Body of pancreas (tissue), 4 donors: ENCODE measurements at regions not wholly inside any gene's neighbourhood (a gene's known extent, or its start where the extent isn't known, plus 50 kb on each side); places are given as distances from the start of the nearest gene placed in this dataset.

Source experiments
- POLR2A ChIP-seq, 3 donors: fragments of 450-650 bp; IDR thresholded peaks; one replicate each; pipeline ENCODE4 v1.6.1; 2016; ENCODE audit warnings: antibody characterized with exemption in 3 of 3, mild to moderate bottlenecking in 2 of 3
- TF ChIP-seq, protein P1 (sequence below), 7 experiments: fragments of 450-650 bp in 4 of 7; fragments of 200-600 bp in 3 of 7; sonication (generic) in 3 of 7; IDR thresholded peaks; one replicate each; pipeline ENCODE4 v1.5.1; 2016 to 2019; ENCODE audit warnings: antibody characterized with exemption in 7 of 7

DNA sequence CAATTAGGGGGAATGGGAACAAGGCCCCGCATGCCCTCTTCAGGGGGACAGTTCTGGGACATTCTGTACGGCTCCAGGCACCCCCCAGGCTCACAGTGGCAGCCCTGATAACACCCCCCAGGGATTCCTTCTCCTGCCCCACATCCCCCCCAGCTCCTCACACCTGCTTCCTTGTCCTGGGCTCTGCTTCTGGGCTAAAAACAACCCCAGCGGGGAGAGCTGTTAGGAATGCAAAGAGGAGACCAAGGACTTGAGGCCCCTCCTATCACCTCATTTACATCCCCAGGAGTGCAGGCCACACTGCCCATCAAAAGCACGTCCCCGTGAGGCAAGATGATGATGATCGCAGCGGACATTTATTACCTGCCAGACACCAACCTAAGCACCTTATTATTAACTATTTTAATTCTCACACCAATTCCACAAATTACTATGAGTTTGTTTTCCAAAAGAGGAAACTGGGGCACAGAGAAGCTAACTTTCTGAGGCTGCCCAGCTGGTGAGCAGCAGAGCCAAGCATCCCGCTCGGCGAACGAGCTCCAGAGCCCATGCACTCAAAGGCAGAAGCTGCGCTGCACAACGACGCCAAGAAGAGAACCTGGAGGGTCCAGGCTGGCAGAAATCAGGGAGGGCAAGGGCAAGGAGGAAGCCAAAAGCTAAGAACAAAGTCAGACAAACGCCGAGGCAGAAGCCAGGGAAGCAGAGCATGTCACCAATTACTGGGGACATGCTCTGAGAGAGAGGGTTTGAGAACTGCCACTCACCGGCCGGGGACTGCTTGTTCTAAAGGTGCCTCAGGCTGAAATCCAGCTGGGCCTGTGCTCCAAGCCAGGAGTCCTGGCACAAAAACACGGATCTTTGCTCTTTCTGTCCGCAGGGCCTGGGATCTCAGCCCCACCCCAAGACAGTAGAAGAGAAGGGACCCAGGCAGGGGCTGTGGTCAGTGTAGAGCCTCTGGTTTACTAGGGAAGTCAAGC is 76.2 kb upstream of the NSMCE3 start:
- no peak for TF ChIP-seq POLR2A (IDR thresholded peaks at IDR 0.05)
- TF ChIP-seq, protein P1, sequence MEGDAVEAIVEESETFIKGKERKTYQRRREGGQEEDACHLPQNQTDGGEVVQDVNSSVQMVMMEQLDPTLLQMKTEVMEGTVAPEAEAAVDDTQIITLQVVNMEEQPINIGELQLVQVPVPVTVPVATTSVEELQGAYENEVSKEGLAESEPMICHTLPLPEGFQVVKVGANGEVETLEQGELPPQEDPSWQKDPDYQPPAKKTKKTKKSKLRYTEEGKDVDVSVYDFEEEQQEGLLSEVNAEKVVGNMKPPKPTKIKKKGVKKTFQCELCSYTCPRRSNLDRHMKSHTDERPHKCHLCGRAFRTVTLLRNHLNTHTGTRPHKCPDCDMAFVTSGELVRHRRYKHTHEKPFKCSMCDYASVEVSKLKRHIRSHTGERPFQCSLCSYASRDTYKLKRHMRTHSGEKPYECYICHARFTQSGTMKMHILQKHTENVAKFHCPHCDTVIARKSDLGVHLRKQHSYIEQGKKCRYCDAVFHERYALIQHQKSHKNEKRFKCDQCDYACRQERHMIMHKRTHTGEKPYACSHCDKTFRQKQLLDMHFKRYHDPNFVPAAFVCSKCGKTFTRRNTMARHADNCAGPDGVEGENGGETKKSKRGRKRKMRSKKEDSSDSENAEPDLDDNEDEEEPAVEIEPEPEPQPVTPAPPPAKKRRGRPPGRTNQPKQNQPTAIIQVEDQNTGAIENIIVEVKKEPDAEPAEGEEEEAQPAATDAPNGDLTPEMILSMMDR (IDR thresholded peaks at IDR 0.05): no peak
